ENCODE measurements at regions not wholly inside any gene's neighbourhood (a gene's known extent, or its start where the extent isn't known, plus 50 kb on each side); places are given as distances from the start of the nearest gene placed in this dataset.
"Not testable (repeated sequence)": the region's sequence is repeated elsewhere in the genome, so short reads cannot be mapped to it uniquely, and the experiment has no call there.

GRCh38 chr1:146654763-146655162 lies 283.4 kb upstream of the NBPF12 start:
- DNase-seq (ENCODE audit: low read depth in 2 of 3, low spot score in 2 of 3), result not testable (repeated sequence)

GRCh38 chr1:146645978-146646604 lies 292.0 kb upstream of the NBPF12 start:
- not testable (repeated sequence) for DNase-seq (ENCODE audit: low read depth in 2 of 3, low spot score in 2 of 3)

GRCh38 chr1:146641534-146641933 lies 296.6 kb upstream of the NBPF12 start:
- DNase-seq (ENCODE audit: low read depth in 2 of 3, low spot score in 2 of 3), result not testable (repeated sequence)

- not testable (repeated sequence) for DNase-seq (ENCODE audit: low read depth in 2 of 3, low spot score in 2 of 3)
These were observed 297.5 kb upstream of the NBPF12 start for GRCh38 chr1:146640671-146641070.

- not testable (repeated sequence) for DNase-seq (ENCODE audit: low read depth in 2 of 3, low spot score in 2 of 3)
These were observed 307.8 kb upstream of the NBPF12 start for GRCh38 chr1:146630302-146630701.

GRCh38 chr1:146618582-146618981 lies 319.5 kb upstream of the NBPF12 start:
- DNase-seq (ENCODE audit: low read depth in 2 of 3, low spot score in 2 of 3), result not testable (repeated sequence)

GRCh38 chr1:146604681-146605080 lies 333.4 kb upstream of the NBPF12 start:
- not testable (repeated sequence) for DNase-seq (ENCODE audit: low read depth in 2 of 3, low spot score in 2 of 3)

- DNase-seq (ENCODE audit: low read depth in 2 of 3, low spot score in 2 of 3), result not testable (repeated sequence)
These were observed 337.3 kb upstream of the NBPF12 start for GRCh38 chr1:146600720-146601307.

- not testable (repeated sequence) for DNase-seq (ENCODE audit: low read depth in 2 of 3, low spot score in 2 of 3)
These were observed 338.2 kb upstream of the NBPF12 start for GRCh38 chr1:146599906-146600305.

- DNase-seq (ENCODE audit: low read depth in 2 of 3, low spot score in 2 of 3), result not testable (repeated sequence)
These were observed 352.4 kb upstream of the NOTCH2NLA start for GRCh38 chr1:146581229-146581628.

GRCh38 chr1:146567541-146567940 lies 338.7 kb upstream of the NOTCH2NLA start:
- not testable (repeated sequence) for DNase-seq (ENCODE audit: low read depth in 2 of 3, low spot score in 2 of 3)

- not testable (repeated sequence) for DNase-seq (ENCODE audit: low read depth in 2 of 3, low spot score in 2 of 3)
These were observed 329.2 kb upstream of the NOTCH2NLA start for GRCh38 chr1:146558032-146558431.

- not testable (repeated sequence) for DNase-seq (ENCODE audit: low read depth in 2 of 3, low spot score in 2 of 3)
These were observed 327.6 kb upstream of the NOTCH2NLA start for GRCh38 chr1:146556405-146556804.

- DNase-seq (ENCODE audit: low read depth in 2 of 3, low spot score in 2 of 3), result not testable (repeated sequence)
These were observed 323.6 kb upstream of the NOTCH2NLA start for GRCh38 chr1:146552414-146552813.

- DNase-seq (ENCODE audit: low read depth in 2 of 3, low spot score in 2 of 3), result not testable (repeated sequence)
These were observed 319.9 kb upstream of the NOTCH2NLA start for GRCh38 chr1:146548684-146549083.

GRCh38 chr1:146546189-146546588 lies 317.4 kb upstream of the NOTCH2NLA start:
- DNase-seq (ENCODE audit: low read depth in 2 of 3, low spot score in 2 of 3), result not testable (repeated sequence)

- not testable (repeated sequence) for DNase-seq (ENCODE audit: low read depth in 2 of 3, low spot score in 2 of 3)
These were observed 309.1 kb upstream of the NOTCH2NLA start for GRCh38 chr1:146537775-146538373.

GRCh38 chr1:146536028-146536427 lies 307.2 kb upstream of the NOTCH2NLA start:
- DNase-seq (ENCODE audit: low read depth in 2 of 3, low spot score in 2 of 3), result not testable (repeated sequence)

- DNase-seq (ENCODE audit: low read depth in 2 of 3, low spot score in 2 of 3), result not testable (repeated sequence)
These were observed 306.8 kb upstream of the NOTCH2NLA start for GRCh38 chr1:146535575-146535974.

- DNase-seq (ENCODE audit: low read depth in 2 of 3, low spot score in 2 of 3), result not testable (repeated sequence)
These were observed 302.1 kb upstream of the NOTCH2NLA start for GRCh38 chr1:146530958-146531357.

GRCh38 chr1:146522812-146523211 lies 294.0 kb upstream of the NOTCH2NLA start:
- DNase-seq (ENCODE audit: low read depth in 2 of 3, low spot score in 2 of 3), result not testable (repeated sequence)

GRCh38 chr1:146522345-146522744 lies 293.5 kb upstream of the NOTCH2NLA start:
- not testable (repeated sequence) for DNase-seq (ENCODE audit: low read depth in 2 of 3, low spot score in 2 of 3)
